ENCODE measurements at regions not wholly inside any gene's neighbourhood (a gene's known extent, or its start where the extent isn't known, plus 50 kb on each side); places are given as distances from the start of the nearest gene placed in this dataset.

- DNase-seq = no peak
Measured at GRCh38 chr10:92792661-92793060, 55.7 kb upstream of the EXOC6 start.

Measured in muscle of back (tissue), 3 donors.